PC-9 (cell line): ENCODE measurements at regions not wholly inside any gene's neighbourhood (a gene's known extent, or its start where the extent isn't known, plus 50 kb on each side); places are given as distances from the start of the nearest gene placed in this dataset.

Experiments
- BruUV-seq: library from RNA; stranded (reverse); fragments of 400-500 nt; replicated peaks from 2 replicates; lab custom pipeline; 2021; lab: Mats Ljungman, UMichigan
- CTCF ChIA-PET: fragments of 300-600 bp; sonication (Branson Sonifier 250); formaldehyde crosslinking; loops from one replicate; lab custom pipeline; 2022; ENCODE audit warnings: antibody characterized with exemption; lab: Charles Lee
- POLR2A ChIA-PET: fragments of 300-600 bp; sonication (Branson Sonifier 250); formaldehyde crosslinking; loops from one replicate; lab custom pipeline; 2022; ENCODE audit warnings: antibody characterized with exemption; ENCODE audit not compliant: unreplicated experiment; lab: Charles Lee
- DNase-seq, 2 experiments: peaks; one replicate each; pipeline versions ENCODE4 v3.0.0 to v3.0.0-alpha.2; 2015 to 2022; ENCODE audit warnings: mixed read lengths in 1 of 2
- H2AFZ ChIP-seq: fragments of 200-600 bp; sonication (generic); 2 replicates; pipeline ENCODE4 v1.8.1; 2017; ENCODE audit warnings: antibody characterized with exemption
- H3F3A ChIP-seq: fragments of 200-600 bp; sonication (generic); 2 replicates; pipeline ENCODE4 v1.8.1; 2017; ENCODE audit warnings: antibody characterized with exemption, mild to moderate bottlenecking, low read depth; ENCODE audit not compliant: insufficient read depth
- H3K27ac ChIP-seq: fragments of 200-600 bp; sonication (generic); 2 replicates; pipeline ENCODE4 v1.6.1; 2016; ENCODE audit warnings: mixed run types
- H3K27me3 ChIP-seq: fragments of 200-600 bp; sonication (generic); 2 replicates; pipeline ENCODE4 v1.6.1; 2016; ENCODE audit warnings: low read depth, mixed run types; ENCODE audit not compliant: insufficient read depth
- H3K36me3 ChIP-seq: fragments of 200-600 bp; sonication (generic); 2 replicates; pipeline ENCODE4 v1.6.1; 2016; ENCODE audit warnings: low read depth, mixed run types
- H3K4me1 ChIP-seq: fragments of 200-600 bp; sonication (generic); replicated peaks from 2 replicates; pipeline ENCODE4 v1.6.1; 2016; ENCODE audit warnings: mixed run types; ENCODE audit not compliant: insufficient read depth
- H3K4me2 ChIP-seq: fragments of 200-600 bp; sonication (generic); 2 replicates; pipeline ENCODE4 v1.6.1; 2017; ENCODE audit warnings: mixed run types
- H3K4me3 ChIP-seq: fragments of 200-600 bp; sonication (generic); 2 replicates; pipeline ENCODE4 v1.6.1; 2016; ENCODE audit warnings: mixed run types
- H3K79me2 ChIP-seq: fragments of 200-600 bp; sonication (generic); 2 replicates; pipeline ENCODE4 v1.6.1; 2017; ENCODE audit warnings: low read depth, mixed run types
- H3K9me2 ChIP-seq: fragments of 200-600 bp; sonication (generic); 2 replicates; pipeline ENCODE4 v1.8.1; 2017; ENCODE audit warnings: mild to moderate bottlenecking; ENCODE audit not compliant: insufficient read depth
- H3K9me3 ChIP-seq: fragments of 200-600 bp; sonication (generic); 2 replicates; pipeline ENCODE4 v1.8.1; 2016; ENCODE audit warnings: low read depth; ENCODE audit not compliant: insufficient read depth
- H4K20me1 ChIP-seq: fragments of 200-600 bp; sonication (generic); 2 replicates; pipeline ENCODE4 v1.8.1; 2017; ENCODE audit not compliant: insufficient read depth
- CTCF ChIP-seq: fragments of 200-600 bp; sonication (generic); conservative IDR thresholded peaks from 2 replicates; pipeline ENCODE4 v1.6.1; 2017; ENCODE audit warnings: mixed run types, antibody characterized with exemption, mild to moderate bottlenecking, moderate library complexity
- EZH2 ChIP-seq: fragments of 200-600 bp; sonication (generic); IDR thresholded peaks from 2 replicates; pipeline ENCODE4 v1.8.0; 2017; ENCODE audit warnings: antibody characterized with exemption, low read depth
- intact Hi-C: fragments of 100-400 bp; cut with micrococcal nuclease; formaldehyde crosslinking; loops from one replicate; pipeline ENCODE4 v1.10.0; 2022; ENCODE audit not compliant: unreplicated experiment

- no TSS peak for BruUV-seq
- no peaks in the 10 kb centered on the region for H4K20me1 ChIP-seq
- H2AFZ ChIP-seq, result no peak overlapping the region
- H3K4me2 ChIP-seq, result no peak overlapping the region
- no peaks in the 10 kb centered on the region for H3F3A ChIP-seq
- ChIA-PET POLR2A (interaction anchor here (0.6 kb wide), 1 partner anchor 666 kb away, joined by 4 read pairs; no protein-coding TSS in a partner anchor), CTCF (no interaction called here)
- H3K9me3 ChIP-seq, result no peaks in the 10 kb centered on the region
- H3K9me2 ChIP-seq, result no peaks in the 10 kb centered on the region
- intact Hi-C loops, result no loop called here
- no peak overlapping the region for H3K27ac ChIP-seq
- no peak overlapping the region for H3K4me3 ChIP-seq
- 0 out of 2 replicates have a peak, but pooled peaks cover 7% of the 10 kb centered on the region for H3K27me3 ChIP-seq
- no peaks in the 10 kb centered on the region for H3K79me2 ChIP-seq
- no peak for DNase-seq
- no peaks in the 10 kb centered on the region for H3K4me1 ChIP-seq
- no peaks in the 10 kb centered on the region for H3K36me3 ChIP-seq
- no peak for TF ChIP-seq EZH2
- no peak for TF ChIP-seq CTCF
Measured at GRCh38 chr2:104049981-104050380, 803.9 kb upstream of the POU3F3 start.

GRCh38 chr2:104050656-104051242, 803.2 kb upstream of the POU3F3 start:
- H3K27me3 ChIP-seq, result 0 out of 2 replicates have a peak, but pooled peaks cover 7% of the 10 kb centered on the region
- no peaks in the 10 kb centered on the region for H4K20me1 ChIP-seq
- no TSS peak for BruUV-seq
- H3K4me3 ChIP-seq, result no peak overlapping the region
- no peaks in the 10 kb centered on the region for H3K9me2 ChIP-seq
- no peaks in the 10 kb centered on the region for H3F3A ChIP-seq
- intact Hi-C loops, result no loop called here
- H3K4me2 ChIP-seq, result no peak overlapping the region; the same call in 1 of the 2 replicates
- no peak overlapping the region for H3K27ac ChIP-seq
- DNase-seq, result no peak
- no peaks in the 10 kb centered on the region for H3K36me3 ChIP-seq
- no peak overlapping the region for H2AFZ ChIP-seq
- TF ChIP-seq EZH2 (no peak), CTCF (no peak)
- POLR2A ChIA-PET, result no interaction called here
- no peaks in the 10 kb centered on the region for H3K79me2 ChIP-seq
- H3K9me3 ChIP-seq, result no peaks in the 10 kb centered on the region
- H3K4me1 ChIP-seq, result no peaks in the 10 kb centered on the region
- CTCF ChIA-PET, result no interaction called here

GRCh38 chr2:104051766-104052165, 802.1 kb upstream of the POU3F3 start:
- Histone ChIP-seq H3K4me2 (peak overlapping the region; percentile 46; the same call in 1 of the 2 replicates), H3K27ac (no peak overlapping the region), H3K4me1 (no peaks in the 10 kb centered on the region), H3K4me3 (no peak overlapping the region), H2AFZ (no peak overlapping the region; the same call in 1 of the 2 replicates), H3K36me3 (no peaks in the 10 kb centered on the region), H3F3A (no peaks in the 10 kb centered on the region), H3K9me2 (no peaks in the 10 kb centered on the region), H3K27me3 (0 out of 2 replicates have a peak, but pooled peaks cover 7% of the 10 kb centered on the region), H3K79me2 (no peaks in the 10 kb centered on the region), H3K9me3 (no peaks in the 10 kb centered on the region), H4K20me1 (no peaks in the 10 kb centered on the region)
- no peak for TF ChIP-seq CTCF
- TF ChIP-seq EZH2, result no peak
- CTCF ChIA-PET, result no interaction called here
- intact Hi-C loops, result no loop called here
- no peak for DNase-seq
- POLR2A ChIA-PET, result no interaction called here
- no TSS peak for BruUV-seq
